Transverse colon (tissue), 4 donors: ENCODE measurements at regions not wholly inside any gene's neighbourhood (a gene's known extent, or its start where the extent isn't known, plus 50 kb on each side); places are given as distances from the start of the nearest gene placed in this dataset.
"Not testable (repeated sequence)": the region's sequence is repeated elsewhere in the genome, so short reads cannot be mapped to it uniquely, and the experiment has no call there.

ENCODE experiments used
- DNase-seq: peaks from one replicate; pipeline ENCODE4 v3.0.0-alpha.2; 2019
- H3K27ac ChIP-seq, 4 donors: fragments of 200-600 bp; sonication (generic); 2 replicates each; pipeline ENCODE4 v1.5.1; 2016 to 2018; ENCODE audit warnings: inconsistent platforms in 4 of 4
- H3K27me3 ChIP-seq: fragments of 200-600 bp; sonication (generic); 2 replicates; pipeline ENCODE4 v1.5.1; 2017; ENCODE audit warnings: inconsistent platforms
- H3K36me3 ChIP-seq, 4 donors: fragments of 200-600 bp; sonication (generic); 2 replicates each; pipeline ENCODE4 v1.5.1; 2017 to 2019; ENCODE audit warnings: inconsistent platforms in 4 of 4
- H3K4me1 ChIP-seq, 4 donors: fragments of 200-600 bp; sonication (generic); 2 replicates each; pipeline ENCODE4 v1.5.1; 2017 to 2020; ENCODE audit warnings: inconsistent platforms in 4 of 4
- H3K4me3 ChIP-seq, 4 donors: fragments of 200-600 bp; sonication (generic); 1 replicate in 1 of 4; 2 replicates in 3 of 4; pipeline versions ENCODE4 v1.5.1 to v1.6.1; 2017 to 2019; ENCODE audit warnings: inconsistent platforms in 4 of 4
- H3K9me3 ChIP-seq, 2 donors: fragments of 200-600 bp; sonication (generic); 2 replicates each; pipeline ENCODE4 v1.5.1; 2017 to 2019; ENCODE audit warnings: inconsistent platforms in 2 of 2
- EP300 ChIP-seq: sonication (generic); formaldehyde crosslinking; IDR thresholded peaks from one replicate; pipeline ENCODE4 v1.6.1; 2017; ENCODE audit warnings: antibody characterized with exemption, low read depth
- POLR2A ChIP-seq: fragments of 450-650 bp; IDR thresholded peaks from one replicate; pipeline ENCODE4 v1.6.1; 2016; ENCODE audit warnings: antibody characterized with exemption, mild to moderate bottlenecking, moderate library complexity
- POLR2AphosphoS5 ChIP-seq, 3 donors: sonication (generic); formaldehyde crosslinking; IDR thresholded peaks; one replicate each; pipeline ENCODE4 v1.6.1; 2016; ENCODE audit warnings: antibody characterized with exemption in 3 of 3
- WGBS, 2 donors: methylation state at CpG; one replicate each; pipeline ENCODE4 v1.1.5; 2018; ENCODE audit warnings: low coverage in 1 of 2; 5-methylcytosine and 5-hydroxymethylcytosine counted together
- in situ Hi-C, 4 donors: fragments of 200-750 bp; cut with MboI; loops; one replicate each; pipeline versions ENCODE4 v1.15.0 to v1.15.1; 2017; ENCODE audit warnings: low sequenced_read_pairs in 3 of 4, low pct_ligation_motif_present in 1 of 4, low pct_unique_long_range_greater_than_20kb in 1 of 4
- intact Hi-C: fragments of 100-400 bp; cut with DNase I; formaldehyde crosslinking; loops from one replicate; pipeline ENCODE4 v1.15.1; 2023; ENCODE audit warnings: low total_unique reads
- TF ChIP-seq, protein P1 (sequence below), 5 experiments: fragments of 200-600 bp in 3 of 5; fragments of 450-650 bp in 2 of 5; sonication (generic) in 3 of 5; IDR thresholded peaks; 1 replicate in 2 of 5; 2 replicates in 3 of 5; pipeline ENCODE4 v1.5.1; 2016 to 2017; ENCODE audit warnings: antibody characterized with exemption in 5 of 5, inconsistent platforms in 3 of 5, mild to moderate bottlenecking in 2 of 5, moderate library complexity in 1 of 5

DNA sequence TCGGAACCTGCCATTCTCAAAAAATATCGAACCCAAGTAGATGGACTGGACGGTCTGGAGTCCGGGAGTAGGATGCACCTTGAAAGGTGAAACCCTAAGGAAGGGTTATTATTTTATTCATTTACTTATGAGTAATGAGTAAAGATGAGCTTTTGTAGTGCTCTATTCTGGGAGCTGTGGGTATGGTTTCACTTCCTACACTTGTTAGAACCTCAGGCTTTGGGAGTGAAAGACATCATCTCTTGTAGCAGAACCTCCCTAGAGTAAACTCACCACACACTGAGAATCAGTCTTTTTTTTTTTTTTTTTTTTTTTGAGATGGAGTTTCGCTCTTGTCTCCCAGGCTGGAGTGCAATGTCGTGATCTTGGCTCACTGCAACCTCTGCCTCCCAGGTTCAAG lies 389.4 kb upstream of the AUTS2 start:
- Histone ChIP-seq H3K36me3 (no peaks in the 10 kb centered on the region), H3K27ac (no peak overlapping the region), H3K4me1 (no peaks in the 10 kb centered on the region), H3K9me3 (no peaks in the 10 kb centered on the region), H3K27me3 (no peaks in the 10 kb centered on the region), H3K4me3 (no peak overlapping the region)
- in situ Hi-C loops (no loop called here), intact Hi-C loops (no loop called here)
- no peak for DNase-seq
- TF ChIP-seq EP300, result no peak
- no peak for TF ChIP-seq POLR2A
- TF ChIP-seq, protein P1, sequence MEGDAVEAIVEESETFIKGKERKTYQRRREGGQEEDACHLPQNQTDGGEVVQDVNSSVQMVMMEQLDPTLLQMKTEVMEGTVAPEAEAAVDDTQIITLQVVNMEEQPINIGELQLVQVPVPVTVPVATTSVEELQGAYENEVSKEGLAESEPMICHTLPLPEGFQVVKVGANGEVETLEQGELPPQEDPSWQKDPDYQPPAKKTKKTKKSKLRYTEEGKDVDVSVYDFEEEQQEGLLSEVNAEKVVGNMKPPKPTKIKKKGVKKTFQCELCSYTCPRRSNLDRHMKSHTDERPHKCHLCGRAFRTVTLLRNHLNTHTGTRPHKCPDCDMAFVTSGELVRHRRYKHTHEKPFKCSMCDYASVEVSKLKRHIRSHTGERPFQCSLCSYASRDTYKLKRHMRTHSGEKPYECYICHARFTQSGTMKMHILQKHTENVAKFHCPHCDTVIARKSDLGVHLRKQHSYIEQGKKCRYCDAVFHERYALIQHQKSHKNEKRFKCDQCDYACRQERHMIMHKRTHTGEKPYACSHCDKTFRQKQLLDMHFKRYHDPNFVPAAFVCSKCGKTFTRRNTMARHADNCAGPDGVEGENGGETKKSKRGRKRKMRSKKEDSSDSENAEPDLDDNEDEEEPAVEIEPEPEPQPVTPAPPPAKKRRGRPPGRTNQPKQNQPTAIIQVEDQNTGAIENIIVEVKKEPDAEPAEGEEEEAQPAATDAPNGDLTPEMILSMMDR (IDR thresholded peaks at IDR 0.05), result no peak
- no peak for TF ChIP-seq POLR2AphosphoS5 (IDR thresholded peaks at IDR 0.05)
- 79 to 86% methylated on average over 4 to 6 of the region's 6 CpGs for WGBS, 2 donors

DNA sequence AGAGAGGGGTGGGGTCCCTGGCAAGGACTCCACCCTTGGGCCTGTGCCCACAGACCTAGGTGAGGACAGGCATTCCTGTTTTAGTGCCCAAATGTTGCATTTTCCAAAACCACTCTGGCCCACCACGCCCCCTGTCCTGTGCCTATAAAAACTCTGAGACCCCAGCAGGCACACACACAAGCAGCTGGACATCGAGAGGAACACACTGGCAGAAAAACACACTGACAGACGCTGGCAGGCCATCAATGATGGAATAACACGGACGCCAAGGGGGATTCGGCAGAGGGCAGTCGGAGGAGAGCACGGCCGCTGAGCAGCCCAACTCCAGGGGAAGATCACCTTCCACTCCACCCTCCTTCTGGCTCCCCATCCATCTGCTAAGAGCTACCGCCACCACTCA lies 386.9 kb upstream of the AUTS2 start:
- Histone ChIP-seq H3K4me3 (no peak overlapping the region), H3K36me3 (no peaks in the 10 kb centered on the region), H3K27ac (no peak overlapping the region), H3K4me1 (no peaks in the 10 kb centered on the region), H3K9me3 (no peaks in the 10 kb centered on the region), H3K27me3 (no peaks in the 10 kb centered on the region)
- no peak for DNase-seq
- intact Hi-C loops (no loop called here), in situ Hi-C loops (no loop called here)
- no peak for TF ChIP-seq POLR2A
- TF ChIP-seq EP300, result no peak
- TF ChIP-seq, protein P1 (IDR thresholded peaks at IDR 0.05), result no peak
- TF ChIP-seq POLR2AphosphoS5 (IDR thresholded peaks at IDR 0.05), result no peak
- 80% methylated on average over 10 of the region's 10 CpGs; no CpG with 5 or more reads in 1 of the 2 donors for WGBS, 2 donors

DNA sequence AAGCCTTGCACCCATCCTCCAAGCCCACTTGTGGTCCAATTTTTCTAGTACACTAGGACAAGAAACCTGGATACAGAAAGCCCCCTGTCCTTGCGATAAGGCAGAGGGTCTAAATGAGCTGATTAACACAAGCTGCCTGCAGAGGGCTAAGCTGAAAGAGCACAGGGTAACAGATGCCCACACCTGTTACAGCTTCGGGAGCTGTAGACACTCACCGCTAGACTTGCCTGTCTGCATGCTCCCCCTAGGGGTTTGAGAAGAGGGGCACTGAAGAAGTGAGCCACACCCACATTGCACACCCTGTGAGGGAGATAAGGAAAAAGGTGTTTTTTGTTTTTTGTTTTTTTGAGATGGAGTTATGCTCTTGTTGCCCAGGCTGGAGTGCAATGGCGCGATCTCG lies 386.5 kb upstream of the AUTS2 start:
- DNase-seq, result no peak
- no peak overlapping the region for H3K27ac ChIP-seq
- H3K27me3 ChIP-seq, result no peaks in the 10 kb centered on the region
- H3K9me3 ChIP-seq, result no peaks in the 10 kb centered on the region
- in situ Hi-C loops, result no loop called here
- 69 to 80% methylated on average over 2 to 6 of the region's 6 CpGs for WGBS, 2 donors
- no peaks in the 10 kb centered on the region for H3K36me3 ChIP-seq
- TF ChIP-seq EP300, result no peak
- TF ChIP-seq POLR2AphosphoS5 (IDR thresholded peaks at IDR 0.05), result no peak
- TF ChIP-seq, protein P1 (IDR thresholded peaks at IDR 0.05), result no peak
- no peak for TF ChIP-seq POLR2A
- intact Hi-C loops, result no loop called here
- no peaks in the 10 kb centered on the region for H3K4me1 ChIP-seq
- no peak overlapping the region for H3K4me3 ChIP-seq

DNA sequence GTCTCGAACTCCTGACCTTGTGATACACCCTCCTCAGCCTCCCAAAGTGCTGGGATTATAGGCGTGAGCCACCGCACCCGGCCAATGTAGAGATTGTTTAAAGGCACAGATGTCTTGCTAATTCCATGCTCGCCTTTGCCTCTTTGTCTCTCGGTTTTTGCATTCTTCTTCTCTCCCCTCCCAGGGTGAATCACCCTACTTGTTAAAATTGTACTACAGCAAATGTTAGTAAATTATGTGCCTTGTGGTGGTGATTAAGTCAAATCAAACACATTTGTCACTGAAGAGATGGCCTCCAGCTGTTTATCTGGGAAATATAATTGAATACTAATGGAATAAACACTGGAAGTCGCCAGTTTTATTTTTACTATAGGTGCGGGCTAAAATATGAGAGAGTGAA lies 384.4 kb upstream of the AUTS2 start:
- DNase-seq, result no peak
- Histone ChIP-seq H3K9me3 (no peaks in the 10 kb centered on the region), H3K4me3 (no peak overlapping the region), H3K27ac (no peak overlapping the region), H3K36me3 (no peaks in the 10 kb centered on the region), H3K27me3 (no peaks in the 10 kb centered on the region), H3K4me1 (no peaks in the 10 kb centered on the region)
- intact Hi-C loops (no loop called here), in situ Hi-C loops (no loop called here)
- no peak for TF ChIP-seq EP300
- TF ChIP-seq POLR2AphosphoS5 (IDR thresholded peaks at IDR 0.05), result no peak
- 53 to 63% methylated on average over 5 to 8 of the region's 8 CpGs for WGBS, 2 donors

DNA sequence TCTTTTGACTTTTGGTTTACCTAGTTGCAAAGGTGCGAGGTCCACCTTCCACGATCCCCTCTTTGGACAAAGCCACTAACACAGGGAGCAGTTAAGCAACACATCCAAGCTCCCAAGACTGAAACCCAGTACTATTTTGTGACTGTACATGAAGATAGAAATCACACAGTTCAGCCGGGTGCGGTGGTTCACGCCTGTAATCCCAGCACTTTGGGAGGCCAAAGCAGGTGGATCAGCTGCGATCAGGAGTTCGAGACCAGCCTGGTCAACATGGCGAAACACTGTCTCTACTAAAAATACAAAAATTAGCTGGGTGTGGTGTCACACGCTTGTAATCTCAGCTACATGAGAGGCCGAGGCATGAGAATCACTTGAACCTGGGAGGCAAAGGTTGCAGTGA lies 382.8 kb upstream of the AUTS2 start:
- H3K27me3 ChIP-seq, H3K9me3 ChIP-seq, intact Hi-C loops, DNase-seq, H3K4me3 ChIP-seq, H3K27ac ChIP-seq, H3K4me1 ChIP-seq, in situ Hi-C loops, H3K36me3 ChIP-seq: not testable (repeated sequence)
- WGBS, 2 donors, result 95 to 100% methylated on average over 2 to 10 of the region's 10 CpGs
